Right lobe of liver (tissue), 4 donors: ENCODE measurements at regions not wholly inside any gene's neighbourhood (a gene's known extent, or its start where the extent isn't known, plus 50 kb on each side); places are given as distances from the start of the nearest gene placed in this dataset.

Experiments
- CTCF ChIP-seq, 4 donors: fragments of 200-600 bp in 3 of 4; fragments of 450-650 bp in 1 of 4; IDR thresholded peaks; one replicate each; pipeline versions ENCODE4 v1.5.1 to v1.8.0; 2016 to 2022; ENCODE audit warnings: antibody characterized with exemption in 4 of 4, mild to moderate bottlenecking in 2 of 4
- POLR2A ChIP-seq: fragments of 450-650 bp; IDR thresholded peaks from one replicate; pipeline ENCODE4 v1.6.1; 2017; ENCODE audit warnings: antibody characterized with exemption, mild to moderate bottlenecking
- donor health status: DM: no; HTN: no; CAD: no.
- donor health status: DM: no; HTN: no; CAD: no.
- donor health status: DM: no; HTN: yes; CAD: no.

- TF ChIP-seq CTCF (IDR thresholded peaks at IDR 0.05) (no peak), POLR2A (no peak)
Observed at GRCh38 chr20:24842274-24842917, 106.7 kb upstream of the CST7 start.
